GM21786 (cell line): ENCODE measurements at regions not wholly inside any gene's neighbourhood (a gene's known extent, or its start where the extent isn't known, plus 50 kb on each side); places are given as distances from the start of the nearest gene placed in this dataset.

Experiments
- ATAC-seq: cut with Tn5 transposase; IDR thresholded peaks from one replicate; pipeline ENCODE4 v1.9.1; 2021; ENCODE audit not compliant: unreplicated experiment

DNA sequence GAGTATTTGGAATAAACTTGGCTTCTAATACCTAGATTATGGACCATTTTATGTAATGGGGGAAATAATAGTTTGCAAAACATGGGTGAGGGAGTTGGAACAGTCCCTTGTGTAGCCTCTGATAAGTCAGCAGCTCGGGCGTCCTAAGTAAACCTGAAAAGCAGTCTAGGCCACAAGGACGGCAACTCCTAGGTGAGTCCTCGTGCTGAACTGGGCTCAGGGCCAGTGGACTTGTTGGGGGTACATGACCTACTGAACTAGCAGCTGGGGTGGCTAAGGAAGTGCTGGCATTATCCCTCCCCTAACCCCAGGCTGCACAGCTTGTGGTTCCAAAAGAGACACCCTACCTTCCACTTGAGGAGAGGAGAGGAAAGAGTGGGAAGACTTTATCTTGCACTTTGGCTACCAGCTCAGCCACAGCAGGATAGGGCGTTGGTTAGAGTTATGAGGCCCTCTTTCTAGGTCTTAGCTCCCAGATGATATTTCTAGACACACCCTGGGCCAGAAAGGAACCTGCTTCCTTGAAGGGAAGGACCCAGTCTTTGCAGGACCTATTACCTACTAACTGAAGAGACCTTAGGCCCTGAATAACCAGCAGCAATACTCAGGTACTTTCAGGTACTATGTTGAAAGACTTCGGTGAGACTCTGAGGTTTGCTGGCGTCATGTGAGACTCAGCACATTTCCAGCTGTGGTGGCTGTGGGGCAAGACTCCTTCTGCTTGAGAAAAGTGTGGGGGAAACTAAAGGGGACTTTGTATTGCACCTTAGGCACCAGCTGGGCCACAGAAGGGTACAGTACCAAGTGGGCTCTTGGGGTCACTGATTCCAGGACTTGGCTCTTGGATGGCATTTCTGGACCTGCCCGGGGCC lies 71.0 kb downstream of the AQP4 start:
- no peak for ATAC-seq

DNA sequence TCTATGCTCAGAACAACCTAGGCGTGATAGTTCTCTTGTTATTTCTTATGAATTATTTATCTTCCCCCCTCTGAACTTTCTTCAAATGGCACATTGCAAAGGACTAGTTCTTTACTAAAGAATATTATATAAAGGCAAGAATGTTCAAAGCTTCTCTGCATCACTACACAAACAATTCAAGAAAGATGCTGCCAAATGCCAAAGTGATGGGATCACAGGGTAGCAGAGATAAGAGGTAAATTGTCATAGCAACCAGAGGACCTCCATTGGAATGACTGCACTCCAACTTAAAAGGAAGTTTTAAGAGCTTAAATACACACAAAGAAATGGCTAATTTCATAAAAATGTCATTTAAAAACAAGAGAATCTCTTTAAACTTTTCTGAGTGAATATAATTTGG lies 72.8 kb downstream of the AQP4 start:
- ATAC-seq, result no peak

DNA sequence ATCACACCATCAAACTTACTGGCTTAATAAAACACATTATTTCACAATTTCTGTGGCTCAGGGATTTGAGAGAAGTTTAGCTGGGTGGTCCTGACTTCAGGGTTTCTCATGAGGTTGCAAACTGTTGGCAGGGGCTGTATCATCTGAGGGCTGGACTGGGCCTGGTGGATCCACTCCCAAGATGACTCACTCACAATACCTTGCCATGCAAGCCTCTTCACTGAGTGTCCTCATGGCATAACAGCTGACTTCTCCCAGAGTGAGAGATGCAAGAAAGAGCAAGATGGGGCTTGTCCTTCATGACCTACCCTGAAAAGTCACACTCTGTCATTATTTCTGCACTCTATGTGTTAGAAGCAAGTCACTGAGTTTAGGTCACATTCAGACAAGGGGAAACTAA lies 73.8 kb downstream of the AQP4 start:
- ATAC-seq, result no peak

DNA sequence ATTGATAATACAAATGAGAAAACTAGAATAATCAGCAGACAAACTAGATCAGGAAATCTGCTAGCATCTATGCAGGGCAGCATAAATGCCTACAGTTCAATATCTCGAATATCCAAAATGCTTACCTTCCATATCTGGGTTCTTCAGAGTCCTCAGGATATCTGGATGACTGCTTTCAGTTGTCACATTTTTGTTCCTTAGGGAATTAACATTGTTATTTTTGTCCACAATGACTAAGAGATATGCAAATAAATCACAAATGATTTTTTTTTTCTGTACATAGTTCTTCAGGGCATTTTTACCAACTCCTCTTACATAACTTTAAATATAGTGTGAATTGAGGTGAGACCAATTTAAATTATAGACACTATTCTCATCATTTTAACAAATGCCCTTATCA lies 80.9 kb downstream of the AQP4 start:
- no peak for ATAC-seq

DNA sequence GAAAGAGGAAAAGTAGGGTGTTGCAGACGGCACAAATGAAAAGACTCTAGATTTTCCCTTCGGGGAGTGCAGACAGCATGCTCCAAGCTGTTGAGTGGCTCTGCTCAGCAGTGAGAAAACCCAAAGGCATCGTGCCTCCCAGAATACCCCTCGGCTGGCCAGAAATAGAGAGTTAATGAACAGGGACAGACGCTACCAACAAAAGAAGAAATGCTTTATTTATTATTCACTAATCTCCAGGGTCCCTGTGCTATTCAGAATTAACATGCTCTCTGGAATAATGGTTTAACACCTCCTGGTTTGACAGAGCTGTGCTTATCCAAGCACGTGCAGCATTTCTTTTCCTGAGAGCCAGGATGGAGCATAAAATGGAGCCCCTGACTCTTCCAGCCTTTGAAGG lies 82.3 kb downstream of the AQP4 start:
- no peak for ATAC-seq

DNA sequence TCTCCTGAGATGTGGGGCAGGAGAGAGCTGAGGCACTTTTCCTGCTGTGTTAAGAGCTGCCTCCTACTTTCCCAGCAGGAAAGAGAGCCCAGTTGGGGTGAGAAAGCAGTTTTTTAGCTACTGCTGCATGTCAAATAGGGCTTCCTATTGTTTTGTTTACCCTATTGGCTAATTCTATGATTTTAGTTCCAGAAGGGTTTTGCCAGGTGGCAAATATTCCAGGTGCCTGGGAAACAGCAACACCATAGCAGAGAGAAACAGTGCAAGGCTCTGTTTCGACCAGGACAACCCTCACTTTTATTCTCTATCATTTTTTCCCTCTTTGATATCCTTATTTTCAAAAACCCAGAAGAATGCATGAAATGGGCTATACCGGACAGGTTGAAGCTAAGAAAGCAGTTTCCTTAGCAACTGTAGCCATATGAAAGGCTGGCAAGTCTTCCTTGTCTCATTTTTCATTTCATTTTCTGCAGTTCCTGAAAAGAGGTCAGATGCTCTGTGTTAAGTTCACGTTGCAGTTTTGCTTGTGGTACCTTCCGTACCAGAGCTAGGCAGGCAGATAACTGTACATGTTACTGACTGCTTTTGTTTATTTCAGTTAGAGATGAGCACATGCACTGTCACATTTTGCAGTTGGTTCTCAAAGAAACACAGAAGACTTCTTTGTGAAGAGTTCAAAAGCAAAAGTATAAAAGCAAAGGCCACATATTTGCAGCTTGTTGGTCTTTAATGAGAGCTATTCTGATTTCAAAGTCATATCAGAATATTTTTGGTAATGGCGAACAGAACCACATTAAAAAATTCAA lies 84.8 kb downstream of the AQP4 start:
- no peak for ATAC-seq

DNA sequence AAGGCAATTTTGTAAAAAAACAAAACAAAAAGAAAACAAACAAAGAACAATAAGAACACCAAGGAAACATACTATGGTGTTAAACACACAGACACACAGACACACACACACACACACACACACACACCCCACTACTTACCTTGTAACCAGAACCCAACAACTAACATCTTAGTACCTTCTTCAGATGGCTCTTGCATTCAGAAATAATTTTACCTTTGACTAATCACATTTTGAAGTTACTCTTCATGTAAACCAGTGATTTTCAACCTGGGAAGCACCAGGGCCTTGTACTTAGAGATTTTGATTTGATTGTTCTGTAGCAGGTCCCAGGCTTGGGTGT lies 87.5 kb downstream of the AQP4 start:
- ATAC-seq, result no peak

DNA sequence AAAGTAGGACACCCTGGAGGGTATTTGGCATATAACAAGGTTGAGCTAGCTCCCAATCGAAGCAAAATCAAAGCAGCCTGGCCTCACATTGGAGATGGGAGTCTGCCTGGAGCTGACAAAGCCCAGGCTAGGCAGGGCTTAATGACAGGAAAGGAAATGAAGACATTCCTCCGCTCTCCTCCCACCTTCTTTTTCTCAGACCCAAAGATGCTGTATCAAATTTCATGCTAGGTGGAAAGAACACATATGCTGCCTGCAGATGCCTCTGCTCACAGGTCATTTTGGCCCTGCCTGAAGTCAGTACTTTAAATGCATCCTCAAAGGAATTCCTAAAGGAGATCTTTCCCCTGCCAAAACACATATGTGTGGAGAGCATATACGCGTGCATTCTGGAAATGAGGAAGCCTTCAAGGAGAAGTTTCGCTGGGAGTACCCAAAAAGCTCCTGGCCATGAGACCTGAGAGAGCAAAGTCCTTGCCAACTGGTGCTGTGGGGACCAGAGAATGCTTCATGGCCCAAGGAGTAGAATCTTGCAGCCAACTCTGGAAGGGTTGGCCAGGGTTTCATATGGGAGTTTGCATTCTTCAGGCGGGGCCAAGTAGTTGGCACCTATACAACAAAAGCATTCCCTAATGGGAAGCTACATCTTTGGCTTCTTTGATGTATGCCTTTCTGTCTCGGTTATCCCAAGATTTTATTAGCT lies 88.0 kb downstream of the AQP4 start:
- ATAC-seq, result no peak

DNA sequence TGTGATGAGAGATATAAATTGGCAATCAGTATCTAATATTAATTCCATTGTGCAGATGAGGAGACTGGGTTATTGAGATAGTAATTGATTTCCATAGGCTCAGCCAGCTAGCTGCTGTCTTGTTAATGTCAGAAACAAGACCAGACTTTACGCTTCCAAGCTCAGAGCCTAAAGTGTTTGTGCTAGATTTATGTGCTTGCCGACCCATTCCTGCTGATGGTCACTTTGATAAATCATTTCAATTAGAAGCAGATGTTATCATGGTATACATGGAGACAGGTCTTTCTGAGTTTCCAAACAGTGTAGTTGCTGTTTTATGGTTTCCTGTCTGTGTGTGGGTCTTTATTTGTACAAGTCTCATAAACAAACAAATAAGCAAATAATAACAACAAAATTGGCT lies 92.8 kb downstream of the AQP4 start:
- no peak for ATAC-seq

DNA sequence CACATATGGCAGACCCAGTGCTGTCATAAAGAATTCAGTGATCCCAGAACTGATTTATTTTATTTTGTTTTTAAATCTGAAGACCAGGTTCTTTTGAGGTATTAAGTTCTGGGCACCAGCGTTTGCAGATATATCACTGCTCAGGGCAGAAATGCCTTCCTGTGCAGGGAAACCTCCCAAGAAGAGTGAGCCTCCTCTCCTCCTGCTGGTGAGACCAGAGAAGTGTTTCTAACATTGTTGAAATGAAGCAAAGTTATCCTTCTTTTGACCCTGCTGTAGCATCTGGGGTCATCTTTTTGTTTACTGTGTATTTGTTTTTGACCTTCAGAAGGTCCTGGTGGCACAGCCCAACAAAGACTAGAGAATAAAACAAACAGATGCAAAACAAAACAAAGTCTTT lies 94.0 kb downstream of the AQP4 start:
- ATAC-seq, result no peak

DNA sequence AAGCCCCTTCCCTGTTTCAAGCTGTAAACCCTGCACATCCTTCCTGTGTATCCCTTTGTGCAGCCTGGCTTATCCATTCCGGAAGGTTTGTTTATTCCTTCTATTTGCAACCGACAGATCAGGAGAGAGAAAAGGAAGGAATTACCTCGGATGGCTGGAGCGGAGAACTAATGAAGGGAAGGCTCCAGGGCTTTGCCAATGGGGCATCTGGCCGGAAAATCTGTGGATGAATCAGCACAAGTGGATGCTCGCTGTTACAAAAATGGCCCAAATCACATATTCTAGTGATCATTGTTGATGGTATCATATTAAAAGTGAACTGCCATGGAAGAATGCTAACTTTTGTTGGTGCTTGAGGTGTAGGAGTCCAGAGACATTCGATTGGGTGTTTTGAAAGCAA lies 97.1 kb downstream of the AQP4 start:
- ATAC-seq, result no peak

DNA sequence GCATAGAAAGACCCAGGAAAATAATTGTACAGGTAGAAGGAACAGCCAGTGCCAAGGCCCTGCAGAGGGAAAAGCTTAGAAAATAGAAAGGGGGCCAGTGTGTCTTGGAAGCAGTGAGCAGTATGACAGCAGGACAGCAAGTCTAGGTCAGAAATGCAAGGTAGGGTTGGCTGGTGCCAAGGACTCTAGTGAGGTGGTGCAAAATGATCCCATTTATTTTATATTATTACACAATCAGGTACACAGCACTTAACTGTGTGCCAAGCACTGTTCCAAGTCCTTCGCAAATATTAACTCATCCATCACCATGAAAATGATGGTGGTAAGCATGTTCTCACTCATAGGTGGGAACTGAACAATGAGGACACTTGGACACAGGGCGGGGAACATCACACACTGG lies 100.0 kb downstream of the AQP4 start:
- no peak for ATAC-seq

DNA sequence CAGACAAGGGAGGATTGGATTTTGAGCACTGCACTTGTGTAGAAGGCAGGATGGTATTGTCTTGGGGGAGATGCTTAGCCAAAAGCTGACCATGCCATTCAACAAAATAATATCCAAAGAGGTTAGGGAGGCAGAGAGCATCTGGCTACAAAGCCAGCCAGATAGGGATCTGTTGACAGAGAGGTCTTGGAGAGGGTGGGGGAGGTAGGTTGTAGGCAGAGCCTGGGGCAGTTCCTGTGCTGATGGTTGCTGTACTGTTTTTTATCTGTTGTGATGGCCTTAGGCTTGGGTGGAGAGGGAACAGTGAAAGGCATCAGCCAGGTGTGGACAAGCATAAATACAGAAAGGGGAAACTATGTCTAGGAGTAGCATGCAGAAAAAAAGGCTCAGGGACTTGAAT lies 100.9 kb downstream of the AQP4 start:
- no peak for ATAC-seq

DNA sequence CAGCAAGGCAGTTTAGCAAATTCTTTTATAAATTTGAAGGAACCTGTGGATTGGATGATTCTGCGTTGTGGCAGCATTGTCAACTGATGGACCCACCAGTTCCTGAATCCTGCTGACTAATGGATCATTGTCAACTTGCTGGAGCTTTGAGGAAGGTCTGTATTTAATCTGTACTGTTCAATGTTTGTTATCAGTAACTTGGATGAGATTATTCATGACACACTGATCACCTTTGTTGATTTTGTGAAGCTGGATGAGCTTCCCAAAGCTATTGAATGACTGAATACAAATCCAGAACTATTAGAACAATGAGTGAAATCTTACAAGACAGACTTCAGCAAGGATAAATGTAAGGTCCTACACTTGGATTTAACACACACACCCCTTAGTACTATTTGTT lies 101.3 kb downstream of the AQP4 start:
- no peak for ATAC-seq

DNA sequence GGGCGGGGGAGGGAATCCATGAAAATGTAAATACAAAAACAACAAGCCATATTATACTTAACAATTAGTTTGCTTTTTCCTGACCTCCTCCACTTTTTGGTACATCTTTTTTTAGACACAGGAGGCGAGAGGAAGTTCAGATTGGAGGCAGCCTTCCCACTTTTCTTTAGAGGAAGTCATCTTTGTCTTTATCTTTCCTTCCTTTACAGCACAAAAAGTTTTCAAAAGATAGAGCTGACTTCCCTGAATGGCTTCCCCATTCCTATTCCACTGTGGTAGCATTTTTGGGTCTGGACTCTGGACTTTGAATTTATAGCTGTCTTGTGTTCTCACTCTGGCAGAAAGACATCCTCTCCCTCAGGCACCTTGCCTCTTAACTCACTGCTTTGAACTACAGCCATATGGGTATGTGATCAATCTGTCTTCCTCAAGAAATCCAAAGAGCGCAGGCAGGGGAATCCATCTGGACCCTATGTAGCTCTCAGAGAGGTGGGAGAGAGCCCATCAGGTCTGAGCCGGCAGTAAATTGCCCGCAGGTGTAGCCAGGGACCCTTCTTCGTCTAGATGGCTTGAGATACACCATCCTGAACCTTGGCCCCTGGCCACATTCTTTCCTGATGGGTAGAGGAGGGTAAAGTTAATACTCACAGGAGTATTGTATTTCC lies 101.9 kb downstream of the AQP4 start:
- no peak for ATAC-seq

DNA sequence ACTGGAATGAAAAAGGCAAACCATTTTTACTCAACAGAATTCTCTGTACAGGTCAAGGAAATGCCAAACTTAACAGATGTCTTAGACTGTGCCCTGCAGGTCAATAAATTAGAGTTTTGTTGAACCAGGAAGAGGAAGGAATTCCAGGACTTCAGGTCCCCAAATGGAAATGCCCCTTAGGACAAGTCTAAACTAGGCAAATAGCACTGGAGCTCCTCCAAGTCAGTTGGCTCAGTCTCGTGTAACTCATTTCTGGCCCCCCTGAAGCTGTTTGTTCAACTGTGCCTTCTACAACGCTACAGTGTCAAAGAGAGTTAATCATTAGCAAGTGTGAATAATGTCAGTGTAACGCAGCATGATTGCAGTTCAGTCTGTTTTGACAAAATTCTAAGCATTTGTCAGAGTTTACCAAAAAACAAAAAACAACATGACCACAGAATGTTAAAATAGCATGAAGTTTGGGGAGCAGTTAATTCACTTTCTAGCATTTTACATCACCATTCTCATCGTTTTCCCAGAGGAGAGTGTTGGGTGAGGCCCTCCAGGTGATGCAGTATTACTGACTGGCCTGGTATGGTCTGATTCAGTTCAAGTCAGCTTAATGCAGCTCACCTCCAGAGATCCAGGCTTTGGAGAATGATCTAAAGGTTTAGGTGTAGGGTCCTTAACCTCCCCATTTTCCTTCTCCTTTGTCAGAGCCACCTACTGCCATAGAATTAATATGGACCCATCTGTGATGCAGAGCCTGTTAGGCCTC lies 108.1 kb downstream of the AQP4 start:
- no peak for ATAC-seq

DNA sequence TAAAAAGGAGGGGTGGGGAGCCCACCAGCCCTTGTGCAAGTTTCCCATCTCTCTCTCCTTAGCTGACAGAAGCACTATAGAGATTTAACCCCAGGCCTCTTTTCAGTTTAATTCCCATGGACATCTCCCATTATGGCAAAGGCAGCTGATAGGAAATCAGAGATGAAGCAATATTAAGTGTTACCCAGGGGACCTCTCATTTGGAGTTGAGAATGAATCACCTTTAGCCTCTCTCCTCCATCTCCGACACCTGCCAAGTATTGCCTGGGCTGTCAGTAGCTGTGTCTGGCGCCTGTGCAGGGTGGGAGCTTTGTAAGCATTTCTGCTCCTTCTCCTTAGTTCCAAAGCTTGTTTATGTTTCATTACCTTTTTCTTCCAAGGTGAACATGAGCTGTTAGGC lies 109.0 kb downstream of the AQP4 start:
- ATAC-seq, result no peak

DNA sequence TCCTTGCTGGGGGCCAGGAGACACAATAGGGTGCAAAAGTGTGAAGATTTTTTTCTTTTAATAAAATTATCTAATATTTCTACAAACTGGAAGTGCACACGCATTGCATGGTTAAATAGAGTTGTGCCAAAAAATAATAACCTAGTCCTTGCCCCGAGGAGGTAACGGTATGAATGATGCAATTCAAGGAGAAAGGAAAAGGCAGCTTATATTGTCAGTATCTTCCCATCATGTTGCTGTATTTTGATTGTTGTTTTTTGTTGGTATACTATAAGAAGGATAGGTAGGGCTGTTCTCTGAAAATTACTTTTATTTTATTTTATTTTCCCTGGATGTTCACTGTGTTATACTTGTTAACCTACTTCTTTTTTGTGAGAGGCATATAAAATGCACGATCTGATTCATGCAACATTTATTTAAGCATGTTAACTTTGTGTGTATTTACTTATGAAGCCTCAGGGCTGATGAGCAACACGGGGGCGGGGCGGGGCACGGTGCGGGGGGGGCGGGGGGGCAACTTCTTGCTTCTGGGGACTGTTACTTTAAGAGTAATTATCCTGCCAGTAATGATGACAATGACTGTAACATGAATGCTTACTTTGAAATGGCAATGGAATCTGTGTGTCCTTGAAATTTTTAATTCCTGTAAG lies 118.6 kb downstream of the AQP4 start:
- ATAC-seq, result no peak

DNA sequence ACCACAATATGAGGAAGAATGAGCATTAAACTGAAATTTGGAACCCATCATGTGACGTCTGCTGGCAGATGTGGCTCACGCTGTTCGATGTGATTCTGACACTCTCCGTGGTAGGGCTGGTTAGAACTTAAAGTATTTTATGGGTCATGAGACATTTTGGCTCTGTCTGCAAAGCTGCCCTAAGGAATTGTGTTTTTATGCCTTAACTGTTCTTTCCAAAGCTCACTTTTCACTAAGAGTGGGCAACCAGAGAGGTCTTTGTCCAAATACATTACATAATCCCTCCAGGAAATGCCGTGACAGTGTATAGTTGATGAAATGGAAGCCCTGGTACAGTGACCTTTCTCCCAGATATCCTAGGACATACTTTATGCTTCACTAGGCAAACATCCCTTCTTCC lies 119.1 kb downstream of the AQP4 start:
- no peak for ATAC-seq
